GM21381 (cell line): ENCODE measurements at regions not wholly inside any gene's neighbourhood (a gene's known extent, or its start where the extent isn't known, plus 50 kb on each side); places are given as distances from the start of the nearest gene placed in this dataset.

Experiments used
- ATAC-seq: cut with Tn5 transposase; IDR thresholded peaks from one replicate; pipeline ENCODE4 v1.9.1; 2021; ENCODE audit warnings: mild to moderate bottlenecking, moderate library complexity; ENCODE audit not compliant: unreplicated experiment

DNA sequence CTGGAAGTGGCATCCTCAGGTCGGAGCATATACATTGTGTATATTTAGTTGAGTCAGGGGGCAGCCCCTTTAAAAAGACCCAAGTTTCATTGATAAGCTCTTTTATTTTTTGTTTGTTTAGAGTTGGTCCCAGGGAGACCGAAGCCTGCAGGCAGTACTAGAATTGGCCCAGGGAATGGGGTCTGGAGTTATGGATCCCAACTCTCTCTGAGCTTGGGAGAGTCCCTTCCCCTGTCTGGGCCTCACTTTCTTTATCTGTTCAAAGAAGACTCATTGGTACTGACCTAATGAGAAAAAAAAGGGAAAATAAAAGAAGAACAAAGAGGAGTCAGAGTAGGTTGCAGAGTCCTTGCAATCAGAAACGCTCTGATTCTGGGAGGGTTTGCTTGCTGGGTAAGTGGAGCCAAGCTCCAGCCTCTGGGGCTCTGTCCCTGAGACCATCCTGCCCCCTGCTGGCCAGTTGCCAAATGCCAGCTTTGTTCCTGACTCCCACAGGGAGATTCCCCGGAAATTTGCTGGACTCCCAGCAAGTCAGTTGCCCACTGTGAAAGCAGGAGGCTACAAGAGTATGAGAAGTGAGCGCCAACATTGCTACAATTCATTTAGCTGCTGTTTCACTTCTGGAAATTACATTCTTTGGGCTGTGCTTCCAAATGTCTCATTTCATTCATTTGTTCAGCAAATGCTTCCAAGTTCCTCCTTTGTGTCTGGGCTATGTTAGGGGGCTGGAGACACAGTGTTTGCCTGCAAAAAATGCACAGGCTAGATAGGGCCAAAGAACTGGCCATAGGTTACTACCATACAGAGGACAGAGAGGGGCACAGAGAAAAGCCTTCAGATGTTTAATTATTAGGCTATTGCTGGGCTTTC is 156.2 kb downstream of the MELK start:
- ATAC-seq: no peak

DNA sequence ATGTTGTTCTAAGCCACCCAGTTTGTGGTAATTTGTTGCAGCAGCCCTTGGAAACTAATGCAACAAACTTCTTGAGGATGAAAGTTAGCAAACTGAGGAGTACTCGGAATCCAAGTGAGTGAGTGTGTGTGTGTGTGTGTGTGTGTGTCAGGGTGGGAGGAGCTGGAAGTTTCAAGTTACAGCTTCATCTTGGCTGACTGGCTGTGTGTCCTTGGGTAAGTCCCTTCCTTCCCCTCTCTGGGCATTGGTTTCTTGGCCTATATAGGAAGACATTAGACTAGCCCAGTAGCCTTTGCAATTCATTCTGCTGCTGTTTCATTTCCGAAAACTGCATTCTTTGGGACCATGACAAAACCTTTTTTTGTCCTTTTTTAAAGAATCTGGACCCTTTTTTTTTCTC is 157.2 kb downstream of the MELK start:
- ATAC-seq: no peak

DNA sequence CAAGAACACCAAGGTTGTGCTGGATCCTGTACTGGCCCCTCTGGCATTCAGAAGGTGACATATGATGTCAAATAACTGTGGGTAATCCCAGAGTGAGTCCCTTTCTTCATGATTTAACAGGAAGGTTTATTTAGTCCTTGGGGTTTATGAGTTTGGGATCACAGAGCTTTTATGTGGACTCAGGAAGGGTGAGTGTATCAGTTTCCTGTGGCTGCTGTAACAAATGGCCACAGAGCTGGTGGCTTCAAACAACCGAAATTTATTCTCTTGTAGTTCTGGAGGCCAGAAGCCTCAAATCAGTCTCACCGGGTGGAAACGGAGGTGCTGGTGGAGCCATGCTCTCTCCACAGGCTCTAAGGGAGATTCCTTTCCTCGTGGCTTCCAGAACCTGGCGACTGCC is 157.7 kb downstream of the MELK start:
- no peak for ATAC-seq

- no peak for ATAC-seq
These were observed 158.6 kb downstream of the MELK start for GRCh38 chr9:36731068-36731956.

- no peak for ATAC-seq
These were observed 162.0 kb downstream of the MELK start for GRCh38 chr9:36734737-36735136.

DNA sequence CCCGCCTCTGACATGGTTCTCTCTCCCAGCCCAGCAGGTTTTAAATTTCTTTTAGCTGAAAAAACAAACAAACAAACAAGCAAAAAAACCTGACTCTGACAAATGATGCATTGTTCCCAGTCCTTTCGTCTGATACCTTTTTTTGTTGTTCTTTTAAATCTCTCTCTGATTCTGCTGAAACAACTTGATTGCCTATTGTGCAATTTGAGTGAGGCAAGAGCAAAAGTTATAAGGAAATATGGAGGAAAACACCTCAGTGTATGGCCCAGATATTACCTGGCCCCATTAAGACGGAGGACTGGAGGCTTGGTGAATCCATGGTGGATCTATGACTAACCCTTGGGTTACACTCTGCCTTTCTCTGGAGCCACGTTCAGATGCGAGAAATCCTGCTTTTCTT is 164.0 kb downstream of the MELK start:
- no peak for ATAC-seq

- ATAC-seq: no peak
These were observed 165.8 kb downstream of the MELK start for GRCh38 chr9:36738318-36738976.

- ATAC-seq: no peak
These were observed 166.8 kb downstream of the MELK start for GRCh38 chr9:36739373-36740116.

DNA sequence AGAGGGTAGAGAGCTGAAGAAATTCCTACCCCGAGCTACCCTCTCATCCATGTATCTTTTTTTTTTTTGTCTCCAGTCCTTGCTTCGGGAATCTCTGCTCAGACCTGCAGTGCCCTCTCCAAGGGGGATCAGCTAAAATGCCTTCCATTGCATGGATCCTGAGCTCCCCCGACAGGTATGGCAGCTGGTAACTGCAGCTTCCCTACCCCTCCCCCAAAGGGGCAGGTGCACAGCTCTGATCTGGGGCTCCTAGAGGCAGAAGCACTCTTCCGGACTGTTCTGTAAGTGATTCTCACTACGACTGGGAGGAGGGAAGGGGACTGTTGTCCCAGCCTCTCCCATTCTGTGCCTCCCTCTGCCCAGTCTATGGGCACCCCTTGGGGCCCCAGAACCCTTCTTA is 169.6 kb downstream of the MELK start:
- no peak for ATAC-seq

DNA sequence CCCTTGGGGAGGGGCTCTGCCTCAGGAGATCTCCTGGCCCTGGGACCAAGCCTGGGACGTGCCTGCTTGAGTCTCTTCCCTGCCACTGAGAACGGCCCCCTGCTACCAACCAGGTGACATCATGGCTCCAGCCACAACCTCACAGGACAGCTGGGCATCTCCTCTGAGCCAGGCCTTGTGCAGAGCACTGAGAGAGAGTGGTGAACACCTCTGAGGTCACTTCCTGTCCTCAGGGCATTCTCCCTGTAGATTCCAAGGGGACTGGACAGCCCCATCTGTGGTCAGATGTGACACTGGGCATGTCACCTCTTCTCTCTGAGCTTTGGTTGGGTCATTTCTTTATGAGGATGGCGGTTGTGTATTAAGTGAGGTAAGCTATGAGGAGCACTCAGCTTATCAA is 172.0 kb downstream of the MELK start:
- no peak for ATAC-seq

DNA sequence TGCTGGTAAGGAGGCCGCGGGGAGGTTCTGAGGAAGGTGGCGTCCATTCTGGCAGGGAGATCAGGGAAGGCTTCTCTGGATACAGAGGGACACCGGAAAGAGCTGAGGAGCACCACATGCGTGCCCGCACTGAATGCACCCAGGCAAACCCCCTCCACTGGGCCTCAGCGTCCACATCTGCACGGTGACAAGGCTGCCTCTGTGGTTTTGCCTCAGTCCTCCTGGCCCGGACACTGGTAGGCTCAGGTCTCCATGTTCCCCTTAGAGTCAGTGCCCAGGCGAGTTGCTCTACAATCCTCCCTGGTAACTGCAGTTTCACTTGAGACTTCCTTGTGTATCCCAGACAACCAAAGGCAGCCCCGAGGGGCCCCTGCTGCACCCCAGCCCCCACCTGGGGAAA is 173.3 kb downstream of the MELK start:
- ATAC-seq: no peak

DNA sequence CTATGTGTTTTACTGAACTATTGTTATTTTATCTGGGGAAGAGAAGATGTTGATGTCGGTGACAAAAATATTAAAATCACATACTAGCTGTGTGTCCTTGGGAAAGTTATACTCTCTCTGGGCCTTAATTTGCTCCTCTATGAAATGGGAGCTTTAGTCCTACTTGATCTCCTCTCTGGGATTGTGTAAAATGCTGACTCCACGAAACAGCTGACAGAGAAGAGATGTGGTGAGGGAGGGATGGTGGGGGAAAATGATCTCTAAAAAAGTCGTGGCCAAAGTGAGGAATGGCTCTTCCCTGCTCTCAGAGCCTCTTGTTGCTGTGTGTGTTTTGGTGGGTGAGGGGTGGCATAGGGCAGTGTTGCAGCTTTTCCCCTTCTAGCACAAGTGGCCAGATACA is 173.7 kb downstream of the MELK start:
- no peak for ATAC-seq

GRCh38 chr9:36748322-36748899 is 175.7 kb downstream of the MELK start:
- ATAC-seq: no peak

GRCh38 chr9:36749461-36749860 is 176.8 kb downstream of the MELK start:
- ATAC-seq: no peak

GRCh38 chr9:36750630-36751029 is 177.9 kb downstream of the MELK start:
- no peak for ATAC-seq

GRCh38 chr9:36755019-36755418 is 182.3 kb downstream of the MELK start:
- no peak for ATAC-seq

DNA sequence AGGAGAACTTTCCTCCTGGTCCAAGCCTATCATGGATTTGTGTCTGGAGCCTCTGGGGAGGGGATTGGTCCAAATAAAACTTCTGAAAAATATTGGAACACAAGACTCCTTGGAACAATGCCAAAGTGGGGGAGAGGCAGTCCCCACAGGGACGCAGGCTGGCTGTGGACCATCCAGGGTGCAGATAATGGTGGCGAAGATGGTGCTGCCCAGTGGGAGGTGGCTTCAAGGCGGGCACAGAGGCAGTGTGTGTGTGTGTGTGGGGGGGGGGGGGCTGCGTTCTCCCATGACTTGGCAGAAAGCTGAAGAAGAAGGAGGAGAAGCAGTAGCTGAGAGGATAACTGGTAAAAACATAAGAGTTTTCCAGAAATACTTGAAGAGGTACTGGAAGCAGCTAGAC is 186.4 kb downstream of the MELK start:
- no peak for ATAC-seq

DNA sequence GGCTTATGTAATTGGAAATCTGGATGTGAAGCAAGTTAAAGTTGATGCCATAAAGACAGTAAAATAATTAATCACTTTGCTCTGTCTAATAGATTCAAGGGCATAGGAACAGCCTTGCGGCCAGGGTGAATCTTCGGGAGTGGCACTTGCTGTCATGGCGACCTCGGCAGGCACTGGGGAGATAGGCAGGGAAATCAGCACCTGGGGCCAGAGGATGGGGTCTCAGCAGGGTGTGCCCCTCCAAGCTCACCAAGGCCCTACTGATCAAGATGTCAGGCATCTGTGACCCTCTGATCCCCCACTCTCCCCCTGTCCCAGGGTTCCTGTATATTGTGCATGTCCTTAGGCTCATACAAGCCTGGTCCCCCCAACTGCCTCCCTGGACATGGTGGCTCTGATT is 187.3 kb downstream of the MELK start:
- no peak for ATAC-seq

- ATAC-seq: no peak
These were observed 188.1 kb downstream of the MELK start for GRCh38 chr9:36760667-36761420.

- ATAC-seq: no peak
These were observed 190.3 kb downstream of the MELK start for GRCh38 chr9:36762958-36763357.
